BE2C (cell line): ENCODE measurements at regions not wholly inside any gene's neighbourhood (a gene's known extent, or its start where the extent isn't known, plus 50 kb on each side); places are given as distances from the start of the nearest gene placed in this dataset.
A peak's percentile ranks its signal among the peaks of the same experiment; 100 is the strongest.

ENCODE experiments used
- DNase-seq: peaks from one replicate; pipeline ENCODE4 v3.0.0-alpha.2; 2020
- H3K27me3 ChIP-seq: fragments of 250-450 bp; sonication (Bioruptor Pico); 2 replicates; pipeline ENCODE4 v1.5.1; 2020; ENCODE audit warnings: mild to moderate bottlenecking
- H3K36me3 ChIP-seq: fragments of 250-450 bp; sonication (Bioruptor Pico); 2 replicates; pipeline ENCODE4 v1.5.1; 2020; ENCODE audit warnings: mild to moderate bottlenecking
- H3K4me1 ChIP-seq: fragments of 250-450 bp; sonication (Bioruptor Pico); 2 replicates; pipeline ENCODE4 v1.5.1; 2020
- H3K4me3 ChIP-seq: 2 replicates; pipeline ENCODE4 v1.5.1; 2011; ENCODE audit warnings: low read depth, low read length
- H3K9me3 ChIP-seq: fragments of 250-450 bp; sonication (Bioruptor Pico); 2 replicates; pipeline ENCODE4 v1.5.1; 2020
- TF ChIP-seq, protein P1 (sequence below): IDR thresholded peaks from 2 replicates; pipeline ENCODE4 v1.5.1; 2012; ENCODE audit warnings: mild to moderate bottlenecking, low read depth, low read length

DNA sequence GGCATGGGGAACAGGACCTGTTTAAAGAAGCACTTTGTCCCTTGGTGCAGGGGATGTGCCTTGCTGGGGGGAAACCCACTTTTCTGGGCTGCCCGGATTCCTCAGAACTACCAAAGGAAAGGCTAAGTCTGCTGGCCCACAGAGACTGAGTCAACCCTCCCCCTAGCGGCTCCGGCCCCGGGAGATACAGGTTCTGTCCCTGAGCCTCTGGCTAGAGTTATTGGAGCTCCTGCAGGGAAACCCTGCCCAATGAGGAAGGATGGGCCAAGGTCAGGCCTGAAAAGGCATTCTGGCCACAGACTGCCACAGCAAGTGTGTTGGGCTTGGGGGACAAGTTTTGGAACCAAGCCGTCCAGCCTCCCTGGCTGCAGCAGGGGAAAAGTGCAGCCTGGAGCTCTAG is 490.9 kb upstream of the ACTRT1 start:
- H3K9me3 ChIP-seq = no peaks in the 10 kb centered on the region
- no peaks in the 10 kb centered on the region for H3K27me3 ChIP-seq
- no peak for DNase-seq
- no peak overlapping the region for H3K4me3 ChIP-seq
- H3K36me3 ChIP-seq = no peaks in the 10 kb centered on the region
- TF ChIP-seq, protein P1, sequence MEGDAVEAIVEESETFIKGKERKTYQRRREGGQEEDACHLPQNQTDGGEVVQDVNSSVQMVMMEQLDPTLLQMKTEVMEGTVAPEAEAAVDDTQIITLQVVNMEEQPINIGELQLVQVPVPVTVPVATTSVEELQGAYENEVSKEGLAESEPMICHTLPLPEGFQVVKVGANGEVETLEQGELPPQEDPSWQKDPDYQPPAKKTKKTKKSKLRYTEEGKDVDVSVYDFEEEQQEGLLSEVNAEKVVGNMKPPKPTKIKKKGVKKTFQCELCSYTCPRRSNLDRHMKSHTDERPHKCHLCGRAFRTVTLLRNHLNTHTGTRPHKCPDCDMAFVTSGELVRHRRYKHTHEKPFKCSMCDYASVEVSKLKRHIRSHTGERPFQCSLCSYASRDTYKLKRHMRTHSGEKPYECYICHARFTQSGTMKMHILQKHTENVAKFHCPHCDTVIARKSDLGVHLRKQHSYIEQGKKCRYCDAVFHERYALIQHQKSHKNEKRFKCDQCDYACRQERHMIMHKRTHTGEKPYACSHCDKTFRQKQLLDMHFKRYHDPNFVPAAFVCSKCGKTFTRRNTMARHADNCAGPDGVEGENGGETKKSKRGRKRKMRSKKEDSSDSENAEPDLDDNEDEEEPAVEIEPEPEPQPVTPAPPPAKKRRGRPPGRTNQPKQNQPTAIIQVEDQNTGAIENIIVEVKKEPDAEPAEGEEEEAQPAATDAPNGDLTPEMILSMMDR = no peak
- no peaks in the 10 kb centered on the region for H3K4me1 ChIP-seq

DNA sequence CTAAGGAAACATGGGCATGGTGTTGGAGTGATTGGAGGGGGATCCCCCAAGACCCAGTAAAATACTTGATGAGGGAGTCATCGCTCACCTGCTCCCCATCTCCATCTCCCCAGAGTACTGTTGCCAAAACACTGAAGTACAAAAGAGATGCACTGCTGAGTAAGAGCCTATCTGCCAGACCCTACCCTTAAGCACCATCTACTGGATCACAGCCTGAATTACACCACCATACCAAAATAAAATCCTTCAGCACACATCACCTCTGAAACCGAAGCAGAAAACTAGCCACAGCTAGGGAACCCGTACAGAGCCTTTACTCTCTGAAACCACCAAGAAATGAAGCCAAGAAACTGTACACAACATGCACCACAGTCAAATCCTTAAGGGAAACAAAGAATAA is 466.3 kb upstream of the ACTRT1 start:
- no peaks in the 10 kb centered on the region for H3K27me3 ChIP-seq
- no peak for DNase-seq
- TF ChIP-seq, protein P1 = peak; percentile 66

GRCh38 chrX:128517691-128518090 is 465.5 kb upstream of the ACTRT1 start:
- Histone ChIP-seq H3K36me3 (no peaks in the 10 kb centered on the region), H3K9me3 (no peaks in the 10 kb centered on the region), H3K4me1 (no peaks in the 10 kb centered on the region), H3K27me3 (no peaks in the 10 kb centered on the region), H3K4me3 (no peak overlapping the region)
- TF ChIP-seq, protein P1 = no peak
- no peak for DNase-seq

More for the DNA sequence above, 466.3 kb upstream of the ACTRT1 start:
- no peak overlapping the region for H3K4me3 ChIP-seq
- no peaks in the 10 kb centered on the region for H3K9me3 ChIP-seq
- no peaks in the 10 kb centered on the region for H3K36me3 ChIP-seq
- no peaks in the 10 kb centered on the region for H3K4me1 ChIP-seq

- Histone ChIP-seq H3K27me3 (no peaks in the 10 kb centered on the region), H3K4me1 (no peaks in the 10 kb centered on the region)
- TF ChIP-seq, protein P1 = no peak
These were observed 452.3 kb upstream of the ACTRT1 start for GRCh38 chrX:128504496-128504895.

DNA sequence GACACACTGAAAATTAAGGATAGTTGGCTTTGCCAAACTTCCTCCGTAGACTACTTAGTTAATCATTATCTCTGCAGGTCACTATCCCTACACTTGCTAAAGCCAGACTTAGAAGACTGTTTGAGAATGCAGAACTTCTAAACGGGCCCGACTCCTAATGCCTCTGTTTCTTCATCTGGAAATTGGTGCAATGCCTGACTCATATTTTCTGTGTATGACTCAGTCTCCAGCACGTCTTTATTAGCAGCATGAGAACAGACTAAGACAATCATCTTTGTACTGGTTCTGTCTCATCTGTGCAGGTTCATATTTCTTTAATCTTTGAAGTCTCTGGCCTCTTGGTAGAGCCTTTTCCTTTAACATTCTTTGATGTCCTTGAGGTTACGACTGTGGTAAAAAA is 411.9 kb upstream of the ACTRT1 start:
- Histone ChIP-seq H3K4me1 (no peaks in the 10 kb centered on the region), H3K27me3 (no peaks in the 10 kb centered on the region), H3K9me3 (no peaks in the 10 kb centered on the region), H3K4me3 (no peak overlapping the region), H3K36me3 (no peaks in the 10 kb centered on the region)
- TF ChIP-seq, protein P1 = no peak
- DNase-seq = no peak

More at GRCh38 chrX:128504496-128504895, 452.3 kb upstream of the ACTRT1 start:
- H3K4me3 ChIP-seq = no peak overlapping the region
- DNase-seq = no peak
- H3K9me3 ChIP-seq = no peaks in the 10 kb centered on the region
- H3K36me3 ChIP-seq = no peaks in the 10 kb centered on the region

DNA sequence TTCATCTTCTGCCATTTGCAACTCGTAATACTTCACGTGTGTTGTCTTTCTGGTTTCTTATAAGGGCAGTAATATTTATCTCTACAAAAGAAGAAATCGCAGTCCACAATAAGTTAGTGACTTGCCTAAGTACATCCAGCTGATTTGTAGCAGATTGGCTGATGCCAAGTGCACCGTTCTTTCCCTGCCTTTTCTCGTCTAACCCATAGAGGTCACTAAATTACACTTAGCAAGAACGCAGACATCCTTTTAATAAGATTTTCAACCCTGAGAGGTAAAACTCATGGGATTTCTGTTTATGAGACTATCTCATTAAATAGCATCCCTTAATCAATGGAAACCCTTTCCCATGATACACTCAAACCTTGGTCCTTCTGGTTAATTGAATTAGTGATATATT is 408.6 kb upstream of the ACTRT1 start:
- H3K36me3 ChIP-seq = no peaks in the 10 kb centered on the region

More for the DNA sequence above, 408.6 kb upstream of the ACTRT1 start:
- DNase-seq = no peak
- no peaks in the 10 kb centered on the region for H3K27me3 ChIP-seq
- H3K9me3 ChIP-seq = no peaks in the 10 kb centered on the region
- no peaks in the 10 kb centered on the region for H3K4me1 ChIP-seq
- H3K4me3 ChIP-seq = no peak overlapping the region
- TF ChIP-seq, protein P1 = peak; percentile 50
